NCI-H1048 (cell line): ENCODE measurements at regions not wholly inside any gene's neighbourhood (a gene's known extent, or its start where the extent isn't known, plus 50 kb on each side); places are given as distances from the start of the nearest gene placed in this dataset.

Source experiments
- DNase-seq: peaks from one replicate; lab custom pipeline; 2025; lab: John Stamatoyannopoulos, UW

GRCh38 chr18:29711932-29712331, 1330.6 kb downstream of the DSC3 start:
- no peak for DNase-seq

GRCh38 chr18:29693334-29693733, 1349.2 kb downstream of the DSC3 start:
- no peak for DNase-seq

- DNase-seq, result no peak
These were observed 1361.0 kb downstream of the DSC3 start for GRCh38 chr18:29681578-29681977.

GRCh38 chr18:29664278-29665036, 1378.1 kb downstream of the DSC3 start:
- DNase-seq, result no peak

- no peak for DNase-seq
These were observed 1380.6 kb downstream of the DSC3 start for GRCh38 chr18:29661924-29662323.

- no peak for DNase-seq
These were observed 1381.8 kb downstream of the DSC3 start for GRCh38 chr18:29660777-29661176.

GRCh38 chr18:29653671-29654215, 1388.8 kb downstream of the DSC3 start:
- DNase-seq, result no peak

GRCh38 chr18:29652797-29653196, 1389.7 kb downstream of the DSC3 start:
- no peak for DNase-seq

GRCh38 chr18:29651122-29651680, 1391.3 kb downstream of the DSC3 start:
- DNase-seq, result no peak

- no peak for DNase-seq
These were observed 1393.7 kb downstream of the DSC3 start for GRCh38 chr18:29648891-29649290.

- DNase-seq, result no peak
These were observed 1394.8 kb downstream of the DSC3 start for GRCh38 chr18:29647700-29648099.

GRCh38 chr18:29644276-29644675, 1398.3 kb downstream of the DSC3 start:
- no peak for DNase-seq

GRCh38 chr18:29629493-29630036, 1413.0 kb downstream of the DSC3 start:
- DNase-seq, result no peak

GRCh38 chr18:29626094-29626493, 1416.4 kb downstream of the DSC3 start:
- DNase-seq, result no peak

- no peak for DNase-seq
These were observed 1425.7 kb downstream of the DSC3 start for GRCh38 chr18:29616867-29617266.

GRCh38 chr18:29608982-29609381, 1432.1 kb upstream of the CDH2 start:
- no peak for DNase-seq

GRCh38 chr18:29605365-29605764, 1428.4 kb upstream of the CDH2 start:
- no peak for DNase-seq

GRCh38 chr18:29596959-29597358, 1420.0 kb upstream of the CDH2 start:
- no peak for DNase-seq

GRCh38 chr18:29594493-29594892, 1417.6 kb upstream of the CDH2 start:
- no peak for DNase-seq

- no peak for DNase-seq
These were observed 1411.6 kb upstream of the CDH2 start for GRCh38 chr18:29588446-29589100.

- DNase-seq, result no peak
These were observed 1409.3 kb upstream of the CDH2 start for GRCh38 chr18:29586210-29586609.

- no peak for DNase-seq
These were observed 1383.3 kb upstream of the CDH2 start for GRCh38 chr18:29560270-29560669.

- DNase-seq, result no peak
These were observed 1379.1 kb upstream of the CDH2 start for GRCh38 chr18:29556070-29556469.
